HG02870 (cell line): ENCODE measurements at regions not wholly inside any gene's neighbourhood (a gene's known extent, or its start where the extent isn't known, plus 50 kb on each side); places are given as distances from the start of the nearest gene placed in this dataset.

Experiments used
- ATAC-seq: cut with Tn5 transposase; IDR thresholded peaks from one replicate; pipeline ENCODE4 v1.9.1; 2021; ENCODE audit warnings: mild to moderate bottlenecking, moderate library complexity; ENCODE audit not compliant: unreplicated experiment

DNA sequence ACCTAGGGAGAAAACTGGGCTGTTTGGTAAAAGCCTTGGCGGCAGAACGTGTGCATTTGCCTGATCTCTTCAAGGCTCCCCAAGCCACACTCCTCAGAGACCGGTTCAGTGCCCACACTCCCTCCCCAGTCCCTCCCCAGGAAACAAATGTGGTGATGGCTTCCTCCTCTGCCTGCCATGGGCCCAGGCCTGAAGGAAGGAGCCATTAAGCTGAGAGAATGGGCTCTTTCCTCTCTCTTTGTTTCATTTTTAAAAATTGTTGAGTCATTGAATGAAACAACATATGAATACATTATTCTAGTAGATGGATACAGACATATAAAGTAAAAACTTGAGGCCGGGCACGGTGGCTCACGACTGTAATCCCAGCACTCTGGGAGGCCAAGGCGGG, 50.6 kb upstream of the YWHAQ start:
- ATAC-seq, result no peak

DNA sequence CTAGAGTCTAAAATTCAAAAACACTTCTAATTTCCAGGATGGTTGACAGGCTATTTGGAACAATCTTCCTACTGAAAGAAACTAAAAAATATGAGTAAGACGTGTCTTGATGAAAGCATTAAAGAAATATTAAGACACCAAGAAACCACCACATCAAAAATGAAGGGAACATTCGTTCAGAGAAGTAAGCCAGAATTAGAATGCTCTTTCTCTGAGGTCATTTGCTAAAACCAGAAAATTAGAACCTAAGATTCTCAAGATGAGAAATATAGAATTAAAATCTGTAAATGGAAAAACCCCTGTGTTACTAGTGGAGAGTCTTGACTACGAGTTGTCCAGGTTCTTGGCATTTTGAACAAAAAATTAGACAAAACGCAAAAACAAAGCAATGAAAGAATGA, 54.8 kb upstream of the YWHAQ start:
- no peak for ATAC-seq

DNA sequence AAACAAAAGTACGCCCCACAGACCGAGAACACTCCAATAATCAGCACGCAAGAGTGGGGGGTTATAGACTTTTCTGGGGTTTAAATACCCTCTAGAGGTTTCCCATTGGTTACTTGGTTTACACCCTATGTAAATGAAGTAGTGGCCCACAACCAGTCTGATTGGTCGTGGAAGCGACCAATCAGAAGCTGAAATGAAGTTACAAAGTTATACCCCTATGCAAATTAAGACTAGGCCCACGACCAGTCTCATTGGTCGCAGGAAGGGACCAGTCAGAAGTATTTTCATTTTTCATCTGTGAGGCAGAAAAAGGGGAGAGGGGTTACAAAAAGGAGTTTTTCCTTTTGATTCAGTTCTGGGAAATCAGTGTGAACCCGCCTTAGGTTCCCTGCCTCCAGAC, 55.3 kb upstream of the YWHAQ start:
- ATAC-seq, result no peak

DNA sequence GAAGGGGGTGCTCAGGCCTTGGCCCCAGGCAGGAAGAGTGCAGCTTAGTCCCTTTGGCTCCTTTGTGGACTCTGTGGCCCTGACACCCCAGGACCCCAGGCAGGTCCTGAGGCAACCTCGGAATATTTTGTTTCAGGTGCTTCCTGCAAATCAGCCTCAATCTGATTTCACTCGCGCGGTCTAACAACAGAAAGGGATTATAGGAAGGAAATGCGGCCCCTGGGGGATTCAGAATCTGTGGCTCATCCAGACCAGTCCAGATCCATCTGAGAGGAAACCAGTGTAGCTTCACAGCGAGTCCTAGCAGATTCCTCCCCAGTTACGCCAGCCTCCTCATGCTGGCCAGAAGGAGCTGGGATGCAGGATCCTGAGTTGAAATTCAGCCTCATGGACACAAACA, 59.5 kb upstream of the YWHAQ start:
- no peak for ATAC-seq

DNA sequence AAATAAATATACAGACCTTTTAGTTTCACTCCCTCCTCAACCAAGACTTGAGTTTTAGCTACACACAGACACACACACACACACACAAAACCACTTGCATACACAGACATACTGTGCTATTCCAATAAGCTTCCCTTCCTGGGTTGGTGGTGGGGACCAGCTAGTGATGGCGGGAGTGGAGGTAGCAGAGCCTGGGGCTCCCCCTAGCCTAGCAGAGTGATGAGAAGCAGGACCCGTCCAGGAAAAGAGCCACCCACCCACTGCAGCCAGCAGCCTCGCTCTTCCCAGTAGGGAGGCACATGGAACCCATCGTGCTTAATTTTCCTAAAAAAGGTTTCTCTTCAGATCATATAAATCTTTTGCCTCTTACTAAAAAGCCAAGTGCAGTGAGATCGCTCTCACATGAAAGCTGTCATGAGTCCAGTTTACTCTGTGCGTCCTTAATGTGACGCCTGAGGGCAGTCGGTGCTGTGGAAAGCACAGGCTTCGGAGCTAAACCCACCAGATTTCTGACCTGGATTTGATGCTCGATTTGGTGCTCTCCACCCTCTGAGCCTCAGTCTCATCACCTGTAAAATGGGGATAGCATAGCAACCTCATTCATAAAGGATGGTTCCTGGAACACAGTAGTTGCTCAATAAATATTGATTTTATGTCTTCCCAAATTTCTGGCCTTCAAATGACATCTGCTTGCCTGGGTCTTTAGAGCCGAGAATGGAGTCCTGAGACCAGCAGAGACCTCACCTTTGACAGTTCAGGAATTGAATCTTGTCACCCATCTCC, 60.1 kb upstream of the YWHAQ start:
- ATAC-seq, result no peak

DNA sequence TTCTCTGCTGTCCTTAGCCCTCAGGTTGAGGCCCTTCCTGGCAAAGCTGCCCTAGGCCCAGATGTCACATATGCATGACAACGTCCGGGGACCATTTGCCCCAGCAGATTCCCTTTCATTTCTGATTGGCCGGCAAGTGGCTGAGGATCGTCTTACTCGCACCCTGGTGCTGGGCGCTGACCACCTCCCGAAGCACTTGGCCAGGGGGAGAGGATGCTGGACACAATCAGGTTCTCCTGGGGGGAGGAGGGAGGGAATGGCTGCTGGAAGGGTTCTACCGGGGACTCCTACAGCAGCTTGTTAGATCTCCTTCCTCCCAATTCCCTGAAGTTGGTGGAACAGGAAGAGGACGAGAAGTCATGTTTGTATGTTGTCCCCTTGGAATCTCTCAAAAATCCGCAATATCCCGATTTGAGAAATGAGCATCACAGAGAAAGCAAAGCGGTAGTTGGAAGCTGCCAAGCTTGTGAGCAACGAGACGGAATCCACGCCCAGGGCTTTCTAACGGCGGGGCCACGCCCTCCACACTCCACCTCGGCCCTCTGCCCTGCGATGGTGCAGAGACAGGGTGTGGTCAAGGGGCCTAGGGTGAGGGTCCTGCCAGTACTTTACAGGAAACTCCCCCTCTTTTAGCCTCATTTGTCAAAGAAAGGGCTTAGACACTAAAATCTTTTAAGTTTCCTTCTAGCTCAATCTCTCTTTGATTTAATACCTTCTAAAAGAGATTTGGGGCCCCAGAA, 61.8 kb upstream of the YWHAQ start:
- ATAC-seq, result no peak

DNA sequence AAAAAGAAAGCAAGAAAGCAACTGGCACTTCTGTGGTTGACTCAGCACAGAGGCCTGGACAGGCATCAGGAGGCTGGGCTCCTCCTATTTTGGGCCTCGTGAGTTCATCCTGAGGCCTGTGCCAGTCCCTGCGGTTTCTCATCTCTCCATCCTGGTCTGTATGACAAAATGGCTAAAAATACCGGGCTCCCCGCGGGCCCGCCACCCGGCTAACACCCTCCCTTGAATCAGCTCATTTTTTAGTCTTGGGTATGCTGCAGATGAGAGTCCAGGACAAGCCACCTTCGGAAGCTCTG, 62.3 kb upstream of the YWHAQ start:
- no peak for ATAC-seq

DNA sequence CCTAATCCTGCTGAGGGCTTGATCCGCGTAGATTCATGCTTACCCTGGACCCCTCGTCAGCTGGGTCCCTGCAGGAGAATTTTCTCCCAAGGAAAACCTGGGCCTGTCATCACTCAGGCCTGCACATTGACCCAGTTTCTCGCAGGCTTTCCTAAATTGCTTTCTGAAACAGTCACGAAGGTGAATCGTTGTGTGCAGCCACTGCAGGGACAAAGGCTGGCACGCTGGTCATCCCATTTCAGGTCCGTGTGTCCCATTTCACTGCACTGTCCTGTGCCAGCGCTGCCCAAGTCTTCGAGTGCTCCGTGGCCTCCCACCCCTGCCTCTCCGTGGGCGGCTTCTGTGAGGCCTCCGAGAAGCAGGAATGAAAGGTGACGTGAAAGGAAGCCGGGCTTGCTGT, 62.8 kb upstream of the YWHAQ start:
- ATAC-seq, result no peak

DNA sequence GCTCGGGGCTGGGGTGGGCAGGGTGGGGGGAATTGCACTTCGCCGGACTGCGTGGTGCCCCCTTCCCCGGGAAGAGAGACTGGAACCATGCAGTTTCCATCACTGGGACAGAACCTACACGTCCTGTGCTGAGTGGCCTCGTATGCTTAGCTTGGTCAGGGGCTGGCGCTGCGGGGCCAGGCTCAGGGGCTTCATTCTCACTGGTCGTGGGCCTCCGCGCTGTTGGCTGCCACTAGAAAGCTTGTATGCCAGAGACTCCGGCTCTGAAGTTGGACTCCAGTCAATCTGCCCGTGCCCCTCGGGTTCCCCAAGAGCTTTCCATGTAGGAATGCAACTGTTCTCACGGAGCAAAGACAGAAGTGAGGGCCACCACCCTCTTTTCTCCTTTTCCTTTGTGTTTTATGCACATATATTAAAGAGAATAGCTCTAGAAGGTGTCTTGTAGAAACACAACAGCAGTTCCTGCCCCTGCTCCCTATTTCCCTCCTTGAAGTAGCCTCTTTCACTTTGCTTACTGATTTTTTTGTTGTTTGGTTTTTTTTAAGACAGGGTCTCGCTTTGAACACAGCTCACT, 64.0 kb upstream of the YWHAQ start:
- no peak for ATAC-seq

DNA sequence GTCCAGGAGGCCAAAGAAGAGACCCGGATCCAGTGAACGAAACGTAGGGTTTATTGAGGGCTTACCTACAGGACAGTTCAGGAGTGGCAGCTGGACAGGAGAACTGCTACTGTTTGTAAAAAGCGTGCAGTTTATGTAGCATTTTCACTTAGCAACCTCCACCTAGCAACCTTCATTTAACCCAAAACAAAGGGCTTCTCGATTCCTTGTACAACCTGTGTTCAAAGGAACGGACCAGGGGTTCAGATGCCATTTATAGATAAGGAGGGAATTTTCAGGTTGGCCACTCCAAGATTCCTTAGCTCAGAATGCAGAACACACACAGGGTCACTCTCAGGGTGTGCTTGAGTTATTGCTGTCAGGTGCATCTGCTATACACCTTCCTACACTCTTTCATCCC, 65.1 kb upstream of the YWHAQ start:
- no peak for ATAC-seq

DNA sequence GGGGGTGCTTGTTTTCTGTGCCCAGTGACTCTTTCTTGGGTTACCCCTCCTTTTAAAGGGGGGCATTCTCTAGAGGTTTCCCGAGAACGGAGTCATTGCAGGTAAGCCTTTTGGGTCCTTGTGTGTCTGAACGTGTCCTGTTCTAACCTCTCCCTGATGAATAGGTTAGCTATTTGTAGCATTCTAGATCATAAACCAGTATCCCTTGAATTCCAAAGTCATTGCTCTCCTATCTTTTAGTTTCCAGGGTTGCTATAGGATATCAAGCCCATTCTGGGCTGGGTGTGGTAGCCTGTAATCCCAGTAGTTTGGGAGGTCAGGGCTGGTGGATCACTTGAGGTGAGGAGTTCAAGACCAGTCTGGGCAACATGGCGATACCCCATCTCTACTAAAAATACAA, 65.9 kb upstream of the YWHAQ start:
- no peak for ATAC-seq

DNA sequence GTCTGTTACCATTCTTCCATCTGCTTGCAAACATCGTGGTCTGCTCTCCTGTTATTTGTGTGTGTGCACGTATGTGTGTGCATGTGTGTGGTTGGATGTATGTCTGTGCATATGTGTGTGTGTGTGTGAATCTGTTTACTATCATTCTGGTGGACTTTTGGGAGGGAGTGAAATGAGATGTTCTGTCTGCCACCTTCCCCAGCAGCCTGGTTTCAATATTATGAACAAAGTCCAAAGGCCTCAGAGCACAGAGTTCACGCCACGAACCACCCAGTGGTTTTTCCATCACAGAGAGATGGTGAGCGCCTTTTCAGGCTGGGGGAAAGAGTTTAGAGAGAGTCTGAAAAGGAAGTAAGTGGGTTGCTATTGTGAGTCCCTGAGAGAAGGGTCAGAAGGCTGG, 67.1 kb upstream of the YWHAQ start:
- no peak for ATAC-seq

DNA sequence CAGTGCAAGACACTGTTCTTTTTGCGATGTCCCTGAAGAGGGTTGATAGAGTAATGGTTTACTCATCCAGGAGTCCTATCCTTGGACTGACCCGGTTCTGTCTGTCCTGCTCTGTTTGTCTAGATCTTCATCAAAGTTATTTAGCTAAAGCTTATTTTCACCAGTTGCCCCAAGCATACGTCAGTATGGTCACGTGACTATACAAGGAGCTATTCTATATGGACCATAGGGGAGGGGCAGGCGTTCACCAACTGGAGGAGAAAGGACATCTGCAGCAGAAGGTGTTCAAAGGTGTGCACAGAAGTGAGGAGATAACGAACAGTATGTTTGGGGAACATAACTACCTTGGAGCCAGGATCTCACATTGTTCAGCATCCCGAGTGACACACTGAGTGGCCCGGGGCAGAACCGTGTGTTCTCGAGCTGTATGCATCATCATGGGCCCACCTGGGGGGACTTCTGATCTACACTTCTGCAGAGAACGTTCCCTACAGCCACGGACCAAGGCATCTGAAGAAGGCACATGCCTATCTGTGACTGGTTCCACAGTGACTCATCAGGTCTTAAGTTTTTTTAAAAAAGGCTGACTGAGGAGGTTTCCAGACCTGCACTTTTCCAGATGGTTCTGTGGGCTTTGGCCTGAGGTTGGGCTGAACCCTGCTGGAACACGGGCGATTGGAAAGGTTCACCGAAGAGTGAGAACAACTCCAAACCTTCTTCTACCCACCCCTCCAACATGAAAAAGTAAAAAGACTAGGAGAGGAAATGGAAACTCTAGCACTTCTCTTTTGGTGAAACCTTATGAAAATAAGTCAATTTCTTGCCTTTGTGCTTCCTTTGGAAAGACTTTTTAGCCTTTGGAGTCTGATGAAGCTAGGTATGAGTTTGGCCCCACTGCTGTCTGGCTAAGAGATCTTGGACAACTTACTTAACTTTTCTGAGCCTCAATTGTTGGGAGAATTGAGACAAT, 68.6 kb upstream of the YWHAQ start:
- no peak for ATAC-seq

DNA sequence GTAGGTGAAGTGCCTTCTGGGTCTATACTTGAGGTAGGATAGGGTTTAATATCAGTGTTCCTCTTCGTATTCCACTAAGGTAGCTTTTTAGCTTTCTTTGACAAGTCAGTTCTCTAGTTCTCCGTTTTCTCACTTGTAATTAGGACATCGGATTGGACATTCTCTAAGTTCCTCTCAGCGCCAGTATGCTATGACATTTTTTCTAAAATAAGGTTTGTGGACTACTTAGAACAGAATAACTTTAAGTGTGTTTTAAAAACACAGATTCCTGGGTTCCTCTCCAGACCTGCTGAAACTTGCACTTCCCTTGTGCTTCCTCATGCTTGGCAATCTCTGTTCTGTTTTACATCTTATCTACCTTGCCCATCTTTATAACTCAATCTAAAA, 69.3 kb upstream of the YWHAQ start:
- ATAC-seq, result no peak

DNA sequence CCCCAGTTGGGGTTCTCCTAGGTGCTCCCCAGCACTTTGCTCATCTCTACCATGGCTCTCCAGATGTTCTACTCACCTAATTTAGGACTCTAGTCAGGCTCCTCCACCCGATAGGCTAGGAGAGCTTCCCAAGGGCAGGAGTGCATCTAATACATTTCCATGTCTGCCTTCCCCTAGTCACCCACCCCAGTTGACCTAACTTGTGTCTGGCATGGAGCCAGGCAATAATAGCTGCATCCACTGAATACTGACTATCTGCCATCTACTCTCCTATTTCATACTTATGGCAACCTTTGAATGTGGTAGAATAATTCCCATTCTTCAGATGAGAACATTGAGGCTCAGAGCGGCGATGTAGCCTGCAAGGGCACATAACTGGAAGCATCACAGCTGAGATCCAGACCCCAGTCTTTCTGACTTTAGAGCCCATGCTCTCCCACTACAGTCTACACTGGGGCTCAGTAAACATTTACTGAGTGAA, 71.8 kb upstream of the YWHAQ start:
- no peak for ATAC-seq

DNA sequence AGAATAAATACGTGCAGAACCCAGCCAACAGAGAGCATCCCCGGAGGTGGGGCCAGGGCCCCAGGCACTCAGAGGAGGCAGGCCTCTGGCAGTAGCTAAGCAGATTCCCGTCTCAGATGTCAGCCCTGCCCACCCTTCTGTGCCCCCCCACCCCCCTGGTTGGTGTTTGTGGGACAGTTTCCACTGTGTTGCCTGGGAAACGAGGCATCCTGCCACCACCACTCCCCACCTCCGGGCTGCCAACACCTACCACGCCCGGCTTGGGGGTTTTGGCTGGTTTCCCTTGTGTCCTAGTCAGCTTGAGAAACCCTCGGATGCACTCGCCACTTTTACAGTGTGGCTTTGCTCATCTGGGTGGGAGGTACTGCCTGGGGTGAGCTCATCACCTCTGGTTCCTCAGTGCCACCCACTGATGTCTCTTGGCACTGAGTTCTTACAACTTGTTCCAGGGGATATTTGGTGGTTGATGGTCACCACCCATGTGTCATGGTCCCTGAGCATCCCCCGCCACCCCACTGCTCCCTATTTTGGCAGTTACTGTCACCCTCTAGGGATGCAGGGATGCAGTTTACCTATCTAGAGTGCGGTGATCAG, 72.4 kb upstream of the YWHAQ start:
- ATAC-seq, result no peak

DNA sequence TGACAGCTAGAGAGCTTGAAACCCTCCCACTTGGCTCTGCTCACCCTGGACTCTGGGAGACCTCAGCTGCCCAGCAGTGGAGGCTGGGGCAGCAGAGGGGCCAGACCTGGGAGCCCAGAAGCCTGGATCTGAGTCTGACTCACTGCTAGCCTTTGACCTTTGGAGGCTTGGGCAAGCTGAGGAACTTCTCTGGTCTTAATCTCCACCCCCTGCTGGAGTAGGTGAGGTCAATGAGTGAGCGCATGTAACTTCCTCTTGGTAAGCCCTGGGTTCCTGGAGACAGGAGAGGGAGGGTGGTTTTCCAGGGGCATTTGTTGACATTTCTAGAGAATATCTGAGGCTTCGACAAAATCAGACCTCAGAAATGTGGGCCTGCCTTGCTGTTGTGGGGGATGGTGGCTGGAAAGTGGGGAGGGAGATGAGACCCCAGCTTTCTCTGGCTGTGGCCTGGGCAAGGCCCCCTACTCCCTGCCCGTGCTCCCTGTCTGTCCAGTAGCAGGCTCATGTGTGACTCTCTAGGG, 73.0 kb upstream of the YWHAQ start:
- ATAC-seq, result no peak

DNA sequence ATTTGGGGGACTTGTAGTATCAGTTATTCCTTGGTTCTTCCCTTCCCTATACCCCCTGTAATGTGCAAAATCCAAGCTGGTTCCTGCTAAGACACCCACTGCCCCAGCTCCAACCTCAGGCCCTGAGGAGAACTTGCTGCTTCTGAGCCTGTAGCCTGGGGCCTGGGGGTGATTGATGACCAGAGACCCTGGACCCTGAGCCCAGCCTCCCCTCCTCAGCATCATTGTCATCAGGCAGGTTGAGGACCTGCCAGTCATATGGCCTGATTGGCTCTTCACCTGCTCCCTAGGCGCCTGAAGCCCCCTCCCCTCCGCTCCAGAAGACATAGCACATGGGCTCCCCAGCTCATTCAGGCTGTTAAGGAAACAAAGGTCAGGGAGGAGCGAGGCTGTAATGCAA, 73.8 kb upstream of the YWHAQ start:
- no peak for ATAC-seq

DNA sequence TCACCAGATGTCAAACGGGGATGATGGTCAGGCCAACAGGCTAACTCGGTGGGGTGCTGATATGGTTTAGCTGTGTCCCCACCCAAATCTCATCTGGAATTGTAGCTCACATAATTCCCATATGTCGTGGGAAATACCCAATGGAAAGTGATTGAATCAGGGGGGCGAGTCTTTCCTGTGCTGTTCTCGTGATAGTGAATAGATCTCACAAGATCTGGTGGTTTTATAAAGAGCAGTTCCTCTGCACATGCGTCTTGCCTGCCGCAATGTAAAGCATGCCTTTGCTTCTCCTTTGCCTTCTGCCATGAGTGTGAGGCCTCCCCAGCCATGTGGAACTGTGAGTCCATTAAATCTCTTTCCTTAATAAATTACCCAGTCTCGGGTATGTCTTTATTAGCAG, 74.4 kb upstream of the YWHAQ start:
- ATAC-seq, result no peak

DNA sequence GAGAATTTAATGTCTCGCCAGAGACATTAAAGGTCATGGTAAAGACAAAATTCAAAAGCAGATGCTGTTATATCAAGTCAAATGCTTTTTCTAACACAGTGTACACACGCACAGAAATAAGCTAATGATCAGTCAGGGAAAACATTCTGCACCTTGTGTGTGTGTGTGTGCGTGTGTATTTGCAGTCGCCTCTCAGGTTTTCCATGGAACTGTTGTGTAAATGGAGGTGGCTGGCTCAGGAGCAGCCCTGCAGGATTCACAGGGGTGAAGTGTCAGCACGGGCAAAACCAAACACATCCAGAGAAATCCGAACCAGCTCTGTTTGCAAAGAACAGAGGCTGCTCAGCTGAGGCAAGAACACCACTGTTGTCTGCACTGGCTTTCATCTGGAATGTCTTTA, 76.2 kb upstream of the YWHAQ start:
- no peak for ATAC-seq
